Large intestine (tissue), 3 donors: ENCODE measurements at regions not wholly inside any gene's neighbourhood (a gene's known extent, or its start where the extent isn't known, plus 50 kb on each side); places are given as distances from the start of the nearest gene placed in this dataset.
"Not testable (repeated sequence)": the region's sequence is repeated elsewhere in the genome, so short reads cannot be mapped to it uniquely, and the experiment has no call there.

Experiments used
- DNase-seq, 2 donors: peaks; one replicate each; pipeline versions ENCODE4 v3.0.0 to v3.0.0-alpha.2; 2013
- H3K27ac ChIP-seq: one replicate; pipeline ENCODE4 v1.5.1; 2013; ENCODE audit warnings: low read length
- H3K27me3 ChIP-seq: 2 replicates; pipeline ENCODE4 v1.6.1; 2013; ENCODE audit warnings: low read length; ENCODE audit not compliant: control insufficient read depth, insufficient read depth
- H3K36me3 ChIP-seq: 2 replicates; pipeline ENCODE4 v1.6.1; 2013; ENCODE audit warnings: low read length; ENCODE audit not compliant: control insufficient read depth, insufficient read depth
- H3K4me1 ChIP-seq: one replicate; pipeline ENCODE4 v1.6.1; 2013; ENCODE audit warnings: low read length; ENCODE audit not compliant: control insufficient read depth, insufficient read depth
- H3K4me3 ChIP-seq: one replicate; pipeline ENCODE4 v1.5.1; 2013; ENCODE audit warnings: low read length
- H3K9me3 ChIP-seq: one replicate; pipeline ENCODE4 v1.6.1; 2013; ENCODE audit warnings: mild to moderate bottlenecking, low read depth, low read length, moderate library complexity; ENCODE audit not compliant: control insufficient read depth
- WGBS: methylation state at CpG from one replicate; pipeline ENCODE4 v1.1.5; 2013; ENCODE audit warnings: low lambda C conversion rate; ENCODE audit not compliant: insufficient coverage; 5-methylcytosine and 5-hydroxymethylcytosine counted together

DNA sequence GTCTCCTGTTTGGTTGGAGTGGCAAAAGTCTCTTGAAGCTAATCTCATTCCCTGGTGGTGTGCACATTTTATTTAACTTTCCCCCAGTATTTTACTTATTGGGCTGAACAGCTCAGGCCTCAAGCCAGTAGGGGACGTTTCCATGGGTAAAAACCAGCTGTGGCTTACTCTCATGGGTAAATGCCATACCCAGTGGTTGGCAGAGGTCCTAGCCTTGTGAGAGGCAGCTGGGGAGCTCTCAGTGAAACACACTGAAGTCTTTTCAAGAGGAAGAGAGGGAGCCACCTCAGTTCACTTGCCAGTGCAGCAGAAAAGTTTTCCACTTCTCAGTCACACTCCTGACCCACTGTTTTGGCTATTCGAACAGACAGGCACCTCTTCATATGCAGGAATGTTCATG lies 1964.2 kb downstream of the ARAP2 start:
- no peak overlapping the region for H3K4me3 ChIP-seq
- H3K36me3 ChIP-seq: no peaks in the 10 kb centered on the region
- no peaks in the 10 kb centered on the region for H3K4me1 ChIP-seq
- WGBS: no CpG with 5 or more reads among the region's 2 CpGs
- H3K9me3 ChIP-seq: no peaks in the 10 kb centered on the region
- no peak for DNase-seq
- H3K27me3 ChIP-seq: no peaks in the 10 kb centered on the region
- no peak overlapping the region for H3K27ac ChIP-seq

DNA sequence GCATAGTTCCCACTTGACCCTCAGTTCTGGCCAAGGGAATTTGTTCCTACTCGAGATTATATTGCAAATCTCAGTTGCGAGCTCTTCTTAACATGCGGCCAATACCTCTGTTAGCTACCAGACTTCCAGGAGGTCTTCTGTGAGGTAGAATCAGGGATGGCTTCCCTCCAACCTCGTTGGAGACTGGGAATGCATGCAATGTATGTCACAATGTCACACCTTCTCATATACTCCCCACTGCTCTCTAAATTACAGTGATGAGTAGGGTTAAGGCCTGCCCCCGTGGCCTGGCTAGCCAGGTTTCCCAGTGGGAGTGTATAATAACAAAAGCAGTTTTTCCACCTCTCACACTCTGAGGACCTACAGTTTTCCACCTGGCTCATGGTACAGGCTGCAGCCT lies 1962.5 kb downstream of the ARAP2 start:
- H3K27me3 ChIP-seq: no peaks in the 10 kb centered on the region
- H3K27ac ChIP-seq: no peak overlapping the region
- no peak for DNase-seq
- H3K4me1 ChIP-seq: no peaks in the 10 kb centered on the region
- H3K36me3 ChIP-seq: no peaks in the 10 kb centered on the region
- no peaks in the 10 kb centered on the region for H3K9me3 ChIP-seq
- WGBS: no CpG with 5 or more reads among the region's 5 CpGs
- H3K4me3 ChIP-seq: no peak overlapping the region

- WGBS: 65% methylated on average over 2 of the region's 3 CpGs
- no peaks in the 10 kb centered on the region for H3K4me1 ChIP-seq
- DNase-seq: no peak
- H3K27me3 ChIP-seq: no peaks in the 10 kb centered on the region
- no peak overlapping the region for H3K4me3 ChIP-seq
- no peaks in the 10 kb centered on the region for H3K9me3 ChIP-seq
- H3K36me3 ChIP-seq: no peaks in the 10 kb centered on the region
- no peak overlapping the region for H3K27ac ChIP-seq
These were observed 1954.8 kb downstream of the ARAP2 start for GRCh38 chr4:34289489-34289888.

GRCh38 chr4:34289962-34290361 lies 1954.4 kb downstream of the ARAP2 start:
- no peaks in the 10 kb centered on the region for H3K4me1 ChIP-seq
- DNase-seq: no peak
- H3K27ac ChIP-seq: no peak overlapping the region
- H3K36me3 ChIP-seq: no peaks in the 10 kb centered on the region
- H3K4me3 ChIP-seq: no peak overlapping the region
- H3K9me3 ChIP-seq: no peaks in the 10 kb centered on the region
- H3K27me3 ChIP-seq: no peaks in the 10 kb centered on the region

DNA sequence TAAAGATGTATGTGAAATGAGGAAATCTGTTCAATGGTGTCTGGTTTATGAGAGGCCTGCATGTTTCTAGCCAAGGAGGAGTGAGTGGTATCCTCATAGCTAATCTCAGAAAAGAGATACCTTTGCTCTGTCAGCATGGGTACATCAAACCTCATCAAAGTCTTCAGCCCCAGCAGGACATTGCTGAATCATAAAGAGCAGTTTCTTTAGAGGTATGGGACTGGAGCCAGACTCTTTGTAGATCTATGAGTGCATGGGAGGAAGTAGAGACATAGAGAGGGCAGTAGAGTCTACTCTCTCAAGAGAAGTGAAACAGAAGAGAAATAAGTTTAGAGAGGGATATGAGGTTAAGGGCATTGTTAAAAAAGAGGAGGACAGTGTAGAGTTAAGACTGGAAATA lies 1950.9 kb downstream of the ARAP2 start:
- no peak overlapping the region for H3K4me3 ChIP-seq
- no peaks in the 10 kb centered on the region for H3K9me3 ChIP-seq
- H3K27ac ChIP-seq: no peak overlapping the region
- DNase-seq: no peak
- H3K4me1 ChIP-seq: no peaks in the 10 kb centered on the region
- no peaks in the 10 kb centered on the region for H3K36me3 ChIP-seq
- no peaks in the 10 kb centered on the region for H3K27me3 ChIP-seq

DNA sequence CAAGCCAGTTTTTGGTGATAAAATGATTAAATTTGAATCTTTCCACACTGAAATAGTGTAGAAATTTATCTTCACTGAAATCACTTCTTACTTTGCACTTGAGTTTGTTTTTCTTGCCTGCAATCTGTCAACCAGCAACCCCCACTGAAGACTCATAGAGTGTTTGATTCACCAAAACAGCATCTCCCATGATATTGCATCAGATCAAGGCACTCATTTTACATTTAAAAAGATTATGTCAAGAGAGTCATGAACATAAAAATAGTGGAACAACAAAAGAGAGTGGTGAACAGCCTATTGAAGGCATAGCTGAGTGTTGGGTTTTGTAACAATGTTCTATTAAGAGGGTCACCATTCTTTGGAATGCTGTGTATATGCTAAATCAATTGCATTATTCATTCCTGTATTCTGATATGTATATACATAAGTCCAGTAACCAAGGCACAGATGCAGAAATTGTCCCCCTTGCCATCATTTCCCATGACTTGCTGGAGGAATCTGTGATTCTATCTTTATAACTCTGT lies 1934.9 kb downstream of the ARAP2 start:
- no peak overlapping the region for H3K27ac ChIP-seq
- no peaks in the 10 kb centered on the region for H3K4me1 ChIP-seq
- H3K36me3 ChIP-seq: no peaks in the 10 kb centered on the region
- no peaks in the 10 kb centered on the region for H3K27me3 ChIP-seq
- no peaks in the 10 kb centered on the region for H3K9me3 ChIP-seq
- DNase-seq: no peak
- H3K4me3 ChIP-seq: no peak overlapping the region

DNA sequence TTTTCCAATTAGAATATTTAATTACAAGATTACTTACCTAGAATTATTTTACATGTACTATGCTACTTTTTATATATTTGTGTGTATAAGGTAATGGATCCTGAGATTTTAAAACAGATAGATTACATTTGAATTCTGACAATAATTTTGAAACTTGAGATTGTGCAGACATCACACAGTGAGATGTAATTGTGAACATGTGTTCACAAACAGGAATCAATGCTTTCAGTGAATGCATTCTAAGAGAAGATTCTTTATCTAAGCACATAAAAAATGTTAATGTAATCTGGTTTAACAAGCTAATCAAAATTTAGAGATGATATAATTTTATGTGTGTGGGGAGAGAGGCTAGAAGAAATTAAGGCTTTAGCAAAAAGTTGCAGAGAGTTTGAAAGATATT lies 1925.5 kb downstream of the ARAP2 start:
- no peak for DNase-seq
- H3K36me3 ChIP-seq: no peaks in the 10 kb centered on the region
- H3K27ac ChIP-seq: no peak overlapping the region
- H3K27me3 ChIP-seq: no peaks in the 10 kb centered on the region
- no peaks in the 10 kb centered on the region for H3K9me3 ChIP-seq
- no peaks in the 10 kb centered on the region for H3K4me1 ChIP-seq
- no peak overlapping the region for H3K4me3 ChIP-seq

- no peaks in the 10 kb centered on the region for H3K36me3 ChIP-seq
- no CpG with 5 or more reads among the region's 1 CpG for WGBS
- no peak for DNase-seq
These were observed 1920.6 kb downstream of the ARAP2 start for GRCh38 chr4:34323549-34324320.

DNA sequence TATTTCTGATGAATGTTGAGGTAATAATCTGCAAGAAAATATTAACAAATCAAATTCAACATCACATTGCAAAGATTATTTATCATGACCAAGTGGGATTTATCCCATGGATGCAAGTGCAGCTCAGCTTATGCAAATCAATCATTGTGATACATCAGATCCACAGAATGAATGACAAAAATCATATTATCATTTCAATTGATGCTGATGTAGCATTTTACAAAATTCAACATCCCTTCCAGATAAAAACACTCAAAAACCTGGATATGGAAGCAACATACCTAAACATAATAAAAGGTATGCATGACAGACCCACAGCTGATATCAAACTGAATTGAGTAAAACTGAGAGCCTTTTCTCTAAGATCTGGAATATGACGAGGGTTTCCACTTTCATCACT lies 1915.4 kb downstream of the ARAP2 start:
- H3K4me1 ChIP-seq: no peaks in the 10 kb centered on the region
- H3K4me3 ChIP-seq: no peak overlapping the region
- H3K36me3 ChIP-seq: no peaks in the 10 kb centered on the region
- H3K27ac ChIP-seq: no peak overlapping the region
- no peak for DNase-seq
- no peaks in the 10 kb centered on the region for H3K9me3 ChIP-seq
- no peaks in the 10 kb centered on the region for H3K27me3 ChIP-seq
- WGBS: no CpG with 5 or more reads among the region's 1 CpG

More at GRCh38 chr4:34323549-34324320, 1920.6 kb downstream of the ARAP2 start:
- Histone ChIP-seq H3K27me3 (no peaks in the 10 kb centered on the region), H3K4me3 (no peak overlapping the region), H3K9me3 (no peaks in the 10 kb centered on the region), H3K27ac (no peak overlapping the region), H3K4me1 (no peaks in the 10 kb centered on the region)

DNA sequence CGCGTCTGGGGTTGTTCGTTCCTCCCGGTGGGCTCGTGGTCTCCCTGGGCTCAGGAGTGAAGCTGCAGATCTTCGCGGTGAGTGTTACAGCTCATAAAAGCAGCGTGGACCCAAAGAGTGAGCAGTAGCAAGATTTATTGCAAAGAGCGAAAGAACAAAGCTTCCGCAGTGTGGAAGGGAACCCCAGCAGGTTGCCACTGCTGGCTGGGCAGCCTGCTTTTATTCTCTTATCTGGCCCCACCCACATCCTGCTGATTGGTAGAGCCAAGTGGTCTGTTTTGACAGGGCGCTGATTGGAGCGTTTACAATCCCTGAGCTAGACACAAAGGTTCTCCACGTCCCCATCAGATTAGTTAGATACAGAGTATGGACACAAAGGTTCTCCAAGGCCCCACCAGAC lies 1909.2 kb downstream of the ARAP2 start:
- DNase-seq, H3K4me3 ChIP-seq, H3K27me3 ChIP-seq, H3K9me3 ChIP-seq, H3K27ac ChIP-seq, H3K4me1 ChIP-seq, H3K36me3 ChIP-seq: not testable (repeated sequence)
- no CpG with 5 or more reads among the region's 13 CpGs for WGBS

DNA sequence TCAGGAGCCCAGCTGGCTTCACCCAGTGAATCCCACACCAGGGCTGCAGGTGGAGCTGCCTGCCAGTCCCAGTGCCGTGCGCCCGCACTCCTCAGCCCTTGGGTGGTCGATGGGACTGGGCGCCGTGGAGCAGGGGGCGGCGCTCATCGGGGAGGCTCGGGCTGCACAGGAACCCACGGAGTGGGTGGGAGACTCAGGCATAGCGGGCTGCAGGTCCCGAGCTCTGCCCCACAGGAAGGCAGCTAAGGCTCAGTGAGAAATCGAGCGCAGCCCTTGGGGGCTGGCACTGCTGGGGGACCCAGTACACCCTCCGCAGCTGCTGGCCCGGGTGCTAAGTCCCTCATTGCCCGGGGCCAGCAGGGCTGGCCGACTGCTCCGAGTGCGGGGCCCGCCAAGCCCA lies 1908.8 kb downstream of the ARAP2 start:
- not testable (repeated sequence) for H3K36me3 ChIP-seq, H3K4me3 ChIP-seq, H3K27ac ChIP-seq, H3K27me3 ChIP-seq, DNase-seq, H3K4me1 ChIP-seq, H3K9me3 ChIP-seq
- WGBS: no CpG with 5 or more reads among the region's 22 CpGs
